ENCODE measurements at regions not wholly inside any gene's neighbourhood (a gene's known extent, or its start where the extent isn't known, plus 50 kb on each side); places are given as distances from the start of the nearest gene placed in this dataset.
"Not testable (repeated sequence)": the region's sequence is repeated elsewhere in the genome, so short reads cannot be mapped to it uniquely, and the experiment has no call there.

DNA sequence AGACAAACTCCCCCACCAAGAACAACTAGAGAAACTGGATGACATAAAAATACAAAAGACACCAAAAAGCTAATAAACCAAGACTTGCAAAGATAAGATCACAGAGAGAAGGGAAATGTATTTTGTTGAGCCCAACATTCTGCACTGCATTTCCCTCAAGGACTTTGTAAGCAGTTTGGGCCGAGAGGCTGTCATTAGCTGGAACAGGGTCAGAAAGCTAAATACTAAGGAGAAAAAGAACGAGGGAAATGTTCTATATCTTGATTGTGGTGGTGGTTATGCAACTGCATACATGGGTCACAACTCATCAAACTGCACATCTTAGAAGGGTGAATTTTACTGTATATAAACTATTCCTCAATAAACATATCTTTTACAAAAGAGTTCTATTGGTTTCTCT, 315.0 kb downstream of the IPMK start:
- DNase-seq: no peak

DNA sequence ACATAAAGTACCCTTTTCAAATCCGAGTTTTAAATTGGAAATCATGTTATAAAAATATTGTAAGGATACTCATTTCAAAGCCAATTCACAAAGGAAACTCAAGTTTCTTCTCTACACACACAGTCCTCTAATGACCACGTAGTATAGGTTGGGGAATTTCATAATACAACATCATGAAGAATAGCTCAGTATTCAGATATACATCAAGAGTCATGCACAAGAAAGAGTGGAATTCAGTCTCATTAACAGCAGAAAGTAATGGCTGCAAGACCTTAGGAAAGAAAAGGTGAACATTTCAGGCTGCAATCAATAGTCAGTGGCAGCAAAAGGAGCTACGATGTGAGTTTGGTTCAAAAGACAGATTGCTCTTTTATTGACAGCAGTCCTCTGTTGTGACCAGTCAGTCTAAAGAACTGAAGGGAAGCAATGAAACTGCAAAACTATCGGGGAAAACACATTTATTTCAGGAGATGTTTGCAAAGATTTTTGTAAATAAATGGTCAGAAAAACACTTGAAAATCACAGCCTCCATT, 317.2 kb downstream of the IPMK start:
- no peak for DNase-seq

GRCh38 chr10:57948796-57949195, 318.9 kb downstream of the IPMK start:
- DNase-seq: no peak

DNA sequence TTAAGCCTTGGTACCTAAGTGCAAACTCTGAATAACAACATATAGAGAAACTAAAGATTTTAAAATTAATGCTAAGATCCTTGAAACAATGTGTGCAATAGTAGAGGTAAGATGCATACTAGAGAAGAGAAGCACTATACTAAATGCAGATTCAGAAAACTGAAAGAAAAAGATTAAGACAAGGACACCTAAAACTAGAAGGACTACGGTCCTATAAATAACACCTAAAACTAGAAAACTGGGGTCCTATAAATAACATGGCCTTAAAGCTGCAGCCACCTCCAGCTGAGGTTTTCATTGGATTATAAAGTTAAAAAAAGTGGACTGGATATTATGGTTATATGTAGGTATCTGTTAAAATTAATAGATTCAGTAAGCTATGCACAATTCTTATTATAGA, 320.9 kb downstream of the IPMK start:
- DNase-seq: no peak

GRCh38 chr10:57943701-57944100, 324.0 kb downstream of the IPMK start:
- DNase-seq: no peak

GRCh38 chr10:57925045-57925444, 342.6 kb downstream of the IPMK start:
- no peak for DNase-seq

- DNase-seq: no peak
These were observed 346.6 kb downstream of the IPMK start for GRCh38 chr10:57921140-57921539.

DNA sequence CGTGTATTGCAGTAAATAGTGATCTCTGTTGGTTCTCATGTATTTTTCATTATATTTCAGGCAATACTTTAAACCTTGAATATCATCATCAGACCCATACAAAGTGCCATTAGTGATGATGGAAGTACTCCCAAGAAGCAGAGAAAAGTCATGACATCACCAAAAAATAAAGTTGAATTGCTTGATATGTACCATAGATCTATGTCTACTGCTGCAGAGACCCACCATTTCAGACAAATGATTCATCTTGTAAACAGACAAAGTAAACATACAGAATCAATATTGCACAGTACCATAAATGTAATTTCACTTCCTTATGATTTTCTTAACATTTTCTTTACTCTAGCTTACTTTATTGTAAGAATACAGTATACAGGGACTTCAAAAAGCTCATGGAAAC, 347.8 kb downstream of the IPMK start:
- DNase-seq: no peak

DNA sequence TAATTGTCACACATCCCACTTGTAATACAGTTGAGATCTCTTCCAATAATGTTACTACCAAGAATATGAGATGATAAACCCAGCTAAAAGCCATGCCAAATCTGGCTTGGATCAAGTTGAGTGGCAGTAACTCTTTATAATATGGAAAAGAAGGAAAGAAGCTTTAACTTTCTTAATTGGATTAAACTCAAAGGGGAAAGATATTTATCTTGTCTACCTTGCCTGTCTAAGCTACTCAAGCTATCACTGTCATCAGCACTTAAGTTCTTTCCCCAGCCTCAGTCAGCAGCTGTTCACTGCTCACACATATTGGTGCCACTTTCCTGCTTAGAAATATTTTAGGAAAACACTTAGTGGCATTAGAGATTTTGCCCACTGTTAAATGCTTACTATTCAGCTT, 350.7 kb downstream of the IPMK start:
- DNase-seq: no peak

GRCh38 chr10:57905861-57906260, 361.8 kb downstream of the IPMK start:
- DNase-seq: no peak

- DNase-seq: no peak
These were observed 362.7 kb downstream of the IPMK start for GRCh38 chr10:57905010-57905409.

DNA sequence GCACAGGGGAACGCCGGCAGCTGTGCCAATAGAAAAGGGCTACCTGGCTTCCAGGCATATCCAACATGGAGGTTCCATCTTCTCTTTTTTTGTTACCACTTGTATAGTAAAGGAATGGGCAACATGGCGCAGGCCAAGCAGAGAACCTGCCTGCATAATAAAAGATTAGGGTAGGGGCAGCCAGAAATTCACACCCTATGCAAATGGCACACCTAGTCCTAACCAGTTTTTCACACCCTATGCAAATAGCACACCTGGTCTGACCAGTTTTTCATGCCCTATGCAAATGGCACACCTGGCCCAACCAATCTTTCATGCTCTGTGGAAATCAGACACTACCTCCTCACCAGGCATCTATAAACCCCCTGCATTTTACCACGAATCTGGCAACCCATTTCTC, 369.5 kb downstream of the IPMK start:
- no peak for DNase-seq

- no peak for DNase-seq
These were observed 370.1 kb downstream of the IPMK start for GRCh38 chr10:57897611-57898010.

GRCh38 chr10:57894361-57894760, 373.3 kb downstream of the IPMK start:
- no peak for DNase-seq

DNA sequence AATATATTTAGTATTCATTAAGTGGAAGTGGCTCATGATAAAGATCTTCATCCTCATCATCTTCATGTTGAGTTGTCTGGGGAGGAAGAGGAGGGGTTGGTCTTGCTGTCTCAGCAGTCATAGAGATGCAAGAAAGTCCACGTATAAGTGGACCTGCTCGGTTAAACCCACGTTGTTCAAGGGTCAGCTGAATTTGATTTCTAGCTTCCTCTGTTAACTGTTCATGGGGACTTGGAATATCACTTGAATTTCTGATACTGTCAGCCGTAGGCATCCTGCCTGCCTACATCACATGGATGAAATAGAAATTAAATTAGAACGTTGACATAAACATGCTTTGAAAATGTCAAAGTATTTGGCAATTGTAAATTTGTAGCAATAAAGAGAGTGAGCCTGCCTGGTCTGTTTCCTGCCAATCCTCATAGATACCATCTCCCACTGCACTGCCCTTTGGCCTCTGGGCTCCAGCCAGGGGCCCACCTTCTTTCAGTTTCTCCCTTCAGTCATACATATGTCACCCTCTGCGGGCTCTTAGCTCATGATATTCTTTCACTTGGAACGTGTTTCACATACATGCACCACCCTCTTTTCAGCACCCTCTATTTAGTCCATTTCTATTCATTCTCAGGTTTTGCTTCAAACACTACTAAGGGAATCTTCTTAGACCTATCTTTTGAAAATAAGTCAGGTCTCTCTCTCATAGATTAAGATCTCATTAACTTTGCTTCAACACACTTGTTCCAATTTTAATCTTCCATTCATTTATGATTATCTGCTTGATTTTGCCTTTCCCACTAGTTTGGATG, 376.3 kb downstream of the IPMK start:
- no peak for DNase-seq

DNA sequence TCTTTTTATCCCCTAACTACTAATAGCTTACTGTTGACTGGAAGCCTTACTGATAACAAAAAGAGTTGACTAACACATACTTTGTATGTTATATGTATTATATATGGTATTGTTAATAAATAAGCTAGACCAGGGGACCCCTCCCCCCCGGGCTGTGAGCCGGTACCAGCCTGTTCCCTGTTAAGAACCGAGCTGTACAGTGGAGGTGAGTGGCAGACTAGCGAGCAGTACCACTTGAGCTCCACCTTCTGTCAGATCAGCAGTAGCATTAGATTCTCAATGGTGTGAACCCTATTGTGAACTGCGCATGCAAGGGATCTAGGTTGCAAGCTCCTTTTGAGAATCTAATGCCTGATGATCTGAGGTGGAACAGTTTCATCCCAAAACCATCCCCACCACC, 377.0 kb downstream of the IPMK start:
- DNase-seq: no peak

DNA sequence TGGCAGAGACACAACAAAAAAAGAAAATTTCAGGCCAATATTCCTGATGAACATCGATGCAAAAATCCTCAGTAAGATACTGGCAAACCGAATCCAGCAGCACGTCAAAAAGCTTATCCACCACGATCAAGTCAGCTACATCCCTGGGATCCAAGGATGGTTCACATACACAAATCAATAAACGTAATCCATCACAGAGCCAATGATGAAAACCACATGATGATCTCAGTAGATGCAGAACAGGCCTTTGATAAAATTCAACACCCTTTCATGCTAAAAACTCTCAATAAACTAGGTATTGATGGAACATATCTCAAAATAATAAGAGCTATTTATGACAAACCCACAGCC, 382.1 kb downstream of the IPMK start:
- not testable (repeated sequence) for DNase-seq

DNA sequence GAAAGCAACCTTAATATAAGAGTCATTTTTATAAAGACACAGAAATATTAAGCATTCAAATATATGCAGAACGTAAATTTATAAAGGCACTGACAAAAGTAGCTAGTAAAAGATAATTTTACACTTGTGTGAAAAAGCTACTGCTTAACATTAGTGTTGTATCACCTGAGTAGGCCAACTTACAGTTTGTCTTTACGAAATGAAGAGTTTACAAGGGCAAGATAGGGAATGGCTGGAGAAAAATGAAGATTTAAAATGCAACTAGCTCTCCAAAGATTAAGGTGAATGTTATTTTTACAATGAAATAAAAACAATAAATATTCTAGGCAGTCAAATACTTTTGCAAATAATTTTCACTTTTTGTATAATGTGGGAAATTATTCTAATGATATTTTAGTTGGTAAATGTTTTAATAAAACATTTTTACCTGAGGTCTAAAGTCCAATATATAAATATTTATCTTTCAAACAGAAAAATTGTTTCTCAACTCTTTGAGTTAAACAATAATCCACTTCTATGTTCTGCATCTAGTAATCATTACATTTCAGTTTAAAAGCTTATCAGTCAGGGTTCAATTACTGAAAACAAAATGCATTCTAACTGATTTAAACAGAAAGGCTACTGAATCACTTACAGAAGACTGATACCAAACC, 382.6 kb downstream of the IPMK start:
- no peak for DNase-seq

DNA sequence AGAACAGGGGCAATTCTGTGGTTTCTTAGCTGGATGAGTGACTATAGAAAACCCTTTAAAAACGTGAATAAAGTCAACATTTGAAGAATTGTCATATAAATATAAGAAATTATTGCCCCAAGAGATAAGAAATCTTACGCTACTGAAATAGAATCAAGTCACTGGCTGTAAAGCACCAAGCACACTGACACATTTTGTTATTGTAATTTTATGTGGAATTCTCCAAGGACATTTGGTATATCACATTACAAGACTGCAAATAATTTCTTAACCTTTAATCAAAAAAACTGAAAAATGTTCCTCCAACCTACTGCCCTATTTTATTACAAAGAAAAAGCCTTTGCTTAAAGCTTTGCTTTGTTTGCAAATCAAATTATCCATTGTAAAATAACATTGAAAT, 383.3 kb downstream of the IPMK start:
- no peak for DNase-seq

DNA sequence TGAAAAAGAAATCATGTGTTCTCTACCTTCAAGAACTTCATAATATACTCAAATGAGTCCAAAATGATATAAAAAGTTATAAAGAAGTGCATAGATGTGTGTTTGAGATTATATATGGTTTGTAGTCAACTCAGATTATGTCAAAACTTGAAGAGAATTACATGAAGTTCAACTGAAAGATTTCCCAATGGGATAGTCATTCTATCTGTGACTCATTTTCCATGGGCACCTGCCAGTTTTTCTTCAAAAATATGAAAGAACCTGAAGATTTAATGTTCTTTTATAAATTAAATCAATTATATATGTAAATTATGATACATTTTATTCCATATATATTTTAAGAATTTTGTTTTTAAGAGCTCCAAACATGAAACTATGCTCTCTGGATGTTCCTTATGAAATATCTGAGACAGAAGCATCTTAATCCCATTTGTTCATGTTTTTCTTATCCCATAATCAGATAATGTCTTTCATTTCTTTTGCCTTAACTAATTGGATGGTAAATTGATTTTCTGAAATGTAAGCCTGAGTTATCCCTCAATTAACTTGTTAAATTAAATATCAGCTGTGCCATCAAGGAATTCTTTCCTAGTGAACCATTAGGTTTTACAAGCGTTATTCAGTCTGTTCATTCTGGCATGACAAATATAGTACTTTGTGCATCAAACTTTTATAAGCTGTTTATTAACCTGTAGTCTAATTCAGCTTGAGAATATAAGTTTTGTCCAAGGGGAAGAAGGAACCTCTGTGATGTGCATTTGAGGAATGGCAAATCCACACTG, 387.1 kb downstream of the IPMK start:
- DNase-seq: no peak

GRCh38 chr10:57874810-57875209, 392.9 kb downstream of the IPMK start:
- DNase-seq: no peak

- no peak for DNase-seq
These were observed 400.5 kb downstream of the IPMK start for GRCh38 chr10:57867241-57867640.

Measured in effector CD4-positive, alpha-beta T cell (primary cell).